ENCODE measurements at regions not wholly inside any gene's neighbourhood (a gene's known extent, or its start where the extent isn't known, plus 50 kb on each side); places are given as distances from the start of the nearest gene placed in this dataset.

GRCh38 chrX:139194571-139195280 lies 335.8 kb upstream of the F9 start:
- DNase-seq, result peak; percentile 48
- Histone ChIP-seq H2BK120ac (ENCODE audit: low read depth, low read length, poor library complexity, severe bottlenecking) (no peak overlapping the region), H3K23ac (ENCODE audit: insufficient read length, low read depth, low read length) (no peak overlapping the region), H3T11ph (ENCODE audit: low read length) (no peak overlapping the region), H4K5ac (ENCODE audit: insufficient read length, low read depth, low read length) (no peak overlapping the region), H2BK15ac (ENCODE audit: low read depth, low read length) (no peak overlapping the region), H3K56ac (ENCODE audit: insufficient read length, low read depth, low read length) (no peak overlapping the region), H3K79me2 (ENCODE audit: insufficient read depth, low read length) (no peaks in the 10 kb centered on the region), H3K23me2 (ENCODE audit: insufficient read length, low read depth, low read length, poor library complexity, severe bottlenecking) (peaks cover 6% of the 10 kb centered on the region), H3K4me1 (ENCODE audit: insufficient read depth, low read length) (no peaks in the 10 kb centered on the region), H3K27me3 (ENCODE audit: insufficient read depth, low read length) (peaks cover 58% of the 10 kb centered on the region; the same call in 1 of the 2 replicates), H3K14ac (ENCODE audit: insufficient read depth, low read length) (no peak overlapping the region; the same call in 1 of the 2 replicates), H3K18ac (ENCODE audit: insufficient read length, low read depth, low read length) (peak overlapping the region; percentile 64), H2AFZ (ENCODE audit: low read length) (no peak overlapping the region), H2BK20ac (ENCODE audit: low read depth, low read length, poor library complexity, severe bottlenecking) (no peak overlapping the region), H3K4me2 (ENCODE audit: insufficient read depth, insufficient read length, low read length) (peak overlapping the region; percentile 75), H4K91ac (ENCODE audit: insufficient read length, low read depth, low read length) (no peak overlapping the region), H4K8ac (replicated peaks; ENCODE audit: insufficient read length, low read depth, low read length) (no peak overlapping the region), H2BK12ac (ENCODE audit: insufficient read length, low read depth, low read length) (no peak overlapping the region), H2BK5ac (ENCODE audit: insufficient read length, low read length) (no peak overlapping the region), H4K20me1 (ENCODE audit: control insufficient read depth, insufficient read depth, insufficient read length) (no peaks in the 10 kb centered on the region), H3K9ac (ENCODE audit: extremely low read depth, insufficient read length, low read length) (peak overlapping the region; percentile 63), H2AK5ac (ENCODE audit: insufficient read length, low read length) (no peak overlapping the region), H3K4ac (ENCODE audit: low read depth, low read length) (no peak overlapping the region), H3K79me1 (ENCODE audit: insufficient read depth, low read depth, low read length, poor library complexity, severe bottlenecking) (no peaks in the 10 kb centered on the region), H3K27ac (ENCODE audit: insufficient read length, low read depth, low read length) (no peak overlapping the region), H3K9me3 (ENCODE audit: control insufficient read depth, low read depth, low read length) (no peaks in the 10 kb centered on the region)
- Mint-ChIP-seq H3K36me3 (ENCODE audit: insufficient read depth in 1 of 3, low read depth in 3 of 3) (no peaks in the 10 kb centered on the region), H3K4me1 (peaks cover 13 to 18% of the 10 kb centered on the region in 2 experiments), H3K9me3 (peaks cover 0 to 3% of the 10 kb centered on the region in 2 experiments; a peak in 2 of 5 replicates), H3K27me3 (ENCODE audit: low read depth) (peaks cover 97% of the 10 kb centered on the region), H3K4me3 (peak overlapping the region; percentile 59 to 79), H3K27ac (no peak overlapping the region)
- TF ChIP-seq CTCF (conservative IDR thresholded peaks at IDR 0.05), result no peak
- WGBS (ENCODE audit: extremely low coverage, insufficient read length, low lambda C conversion rate), result no CpG with 5 or more reads among the region's 50 CpGs
